ENCODE measurements at regions not wholly inside any gene's neighbourhood (a gene's known extent, or its start where the extent isn't known, plus 50 kb on each side); places are given as distances from the start of the nearest gene placed in this dataset.
A peak's percentile ranks its signal among the peaks of the same experiment; 100 is the strongest.

GRCh38 chr3:21801631-21802030, 50.6 kb upstream of the ZNF385D start:
- no peak for DNase-seq (ENCODE audit: low spot score)

GRCh38 chr3:21803604-21804003, 52.6 kb upstream of the ZNF385D start:
- DNase-seq (ENCODE audit: low spot score) = no peak

- no peak for DNase-seq (ENCODE audit: low spot score)
Measured at GRCh38 chr3:21804330-21804729, 53.3 kb upstream of the ZNF385D start.

GRCh38 chr3:21806733-21807132, 55.7 kb upstream of the ZNF385D start:
- no peak for DNase-seq (ENCODE audit: low spot score)

- DNase-seq (ENCODE audit: low spot score) = no peak
Measured at GRCh38 chr3:21825684-21826083, 74.7 kb upstream of the ZNF385D start.

GRCh38 chr3:21826416-21826815, 75.4 kb upstream of the ZNF385D start:
- DNase-seq (ENCODE audit: low spot score) = no peak

GRCh38 chr3:21830541-21830940, 79.5 kb upstream of the ZNF385D start:
- no peak for DNase-seq (ENCODE audit: low spot score)

GRCh38 chr3:21835264-21835663, 84.3 kb upstream of the ZNF385D start:
- no peak for DNase-seq (ENCODE audit: low spot score)

GRCh38 chr3:21836227-21836626, 85.2 kb upstream of the ZNF385D start:
- no peak for DNase-seq (ENCODE audit: low spot score)

GRCh38 chr3:21839176-21839575, 88.2 kb upstream of the ZNF385D start:
- no peak for DNase-seq (ENCODE audit: low spot score)

GRCh38 chr3:21839592-21839991, 88.6 kb upstream of the ZNF385D start:
- peak; percentile 21 for DNase-seq (ENCODE audit: low spot score)

GRCh38 chr3:21847005-21847404, 96.0 kb upstream of the ZNF385D start:
- DNase-seq (ENCODE audit: low spot score) = no peak

- no peak for DNase-seq (ENCODE audit: low spot score)
Measured at GRCh38 chr3:21859124-21860081, 108.4 kb upstream of the ZNF385D start.

GRCh38 chr3:21860082-21860475, 109.1 kb upstream of the ZNF385D start:
- no peak for DNase-seq (ENCODE audit: low spot score)

GRCh38 chr3:21860657-21861056, 109.6 kb upstream of the ZNF385D start:
- DNase-seq (ENCODE audit: low spot score) = no peak

- DNase-seq (ENCODE audit: low spot score) = no peak
Measured at GRCh38 chr3:21876782-21877181, 125.8 kb upstream of the ZNF385D start.

- no peak for DNase-seq (ENCODE audit: low spot score)
Measured at GRCh38 chr3:21877214-21877754, 126.3 kb upstream of the ZNF385D start.

- DNase-seq (ENCODE audit: low spot score) = no peak
Measured at GRCh38 chr3:21879184-21879886, 128.3 kb upstream of the ZNF385D start.

- DNase-seq (ENCODE audit: low spot score) = no peak
Measured at GRCh38 chr3:21888656-21889055, 137.6 kb upstream of the ZNF385D start.

- no peak for DNase-seq (ENCODE audit: low spot score)
Measured at GRCh38 chr3:21889166-21889565, 138.2 kb upstream of the ZNF385D start.

GRCh38 chr3:21892104-21892503, 141.1 kb upstream of the ZNF385D start:
- DNase-seq (ENCODE audit: low spot score) = no peak

GRCh38 chr3:21893242-21893641, 142.2 kb upstream of the ZNF385D start:
- no peak for DNase-seq (ENCODE audit: low spot score)

All from HT-29 (cell line).